WERI-Rb-1 (cell line): ENCODE measurements at regions not wholly inside any gene's neighbourhood (a gene's known extent, or its start where the extent isn't known, plus 50 kb on each side); places are given as distances from the start of the nearest gene placed in this dataset.
A peak's percentile ranks its signal among the peaks of the same experiment; 100 is the strongest.
"Not testable (repeated sequence)": the region's sequence is repeated elsewhere in the genome, so short reads cannot be mapped to it uniquely, and the experiment has no call there.

Experiments used
- DNase-seq: peaks from one replicate; pipeline ENCODE4 v3.0.0-alpha.2; 2020
- H3K27ac ChIP-seq: fragments of 250-450 bp; sonication (Bioruptor Pico); 2 replicates; pipeline ENCODE4 v1.5.1; 2020; ENCODE audit warnings: mild to moderate bottlenecking, moderate library complexity
- H3K27me3 ChIP-seq: fragments of 250-450 bp; sonication (Bioruptor Pico); 2 replicates; pipeline ENCODE4 v1.5.1; 2021; ENCODE audit warnings: mild to moderate bottlenecking, low read depth, moderate library complexity; ENCODE audit not compliant: insufficient read depth, severe bottlenecking
- H3K36me3 ChIP-seq: fragments of 250-450 bp; sonication (Bioruptor Pico); 2 replicates; pipeline ENCODE4 v1.5.1; 2020; ENCODE audit warnings: mild to moderate bottlenecking, moderate library complexity
- H3K4me3 ChIP-seq: 2 replicates; pipeline ENCODE4 v1.5.1; 2011; ENCODE audit warnings: low read depth, mild to moderate bottlenecking, control low read depth, low read length
- H3K9me3 ChIP-seq: fragments of 250-450 bp; sonication (Bioruptor Pico); 2 replicates; pipeline ENCODE4 v1.5.1; 2021; ENCODE audit warnings: mild to moderate bottlenecking, moderate library complexity; ENCODE audit not compliant: severe bottlenecking
- CTCF ChIP-seq: IDR thresholded peaks from 2 replicates; pipeline ENCODE4 v1.5.1; 2011; ENCODE audit warnings: low read depth, mild to moderate bottlenecking, control low read depth, inconsistent platforms, low read length

- Histone ChIP-seq H3K27me3 (no peaks in the 10 kb centered on the region), H3K27ac (no peak overlapping the region), H3K4me3 (no peak overlapping the region), H3K9me3 (peaks cover 3% of the 10 kb centered on the region), H3K36me3 (no peaks in the 10 kb centered on the region)
- no peak for TF ChIP-seq CTCF
- no peak for DNase-seq
Measured at GRCh38 chr13:91242652-91243051, 104.8 kb upstream of the MIR17HG start.

- no peak overlapping the region for H3K27ac ChIP-seq
- H3K9me3 ChIP-seq: no peaks in the 10 kb centered on the region
- no peaks in the 10 kb centered on the region for H3K27me3 ChIP-seq
- H3K4me3 ChIP-seq: no peak overlapping the region
- TF ChIP-seq CTCF: no peak
- H3K36me3 ChIP-seq: no peaks in the 10 kb centered on the region
- no peak for DNase-seq
Measured at GRCh38 chr13:91245288-91245687, 102.2 kb upstream of the MIR17HG start.

- no peak for DNase-seq
- TF ChIP-seq CTCF: 0 out of 2 replicates have a peak, but pooled peaks have one; percentile 4
Measured at GRCh38 chr13:91247768-91248167, 99.7 kb upstream of the MIR17HG start.

GRCh38 chr13:91248249-91248648, 99.2 kb upstream of the MIR17HG start:
- TF ChIP-seq CTCF: no peak
- Histone ChIP-seq H3K27me3 (no peaks in the 10 kb centered on the region), H3K36me3 (no peaks in the 10 kb centered on the region), H3K27ac (no peak overlapping the region), H3K4me3 (no peak overlapping the region), H3K9me3 (no peaks in the 10 kb centered on the region)
- DNase-seq: no peak

More at GRCh38 chr13:91247768-91248167, 99.7 kb upstream of the MIR17HG start:
- H3K4me3 ChIP-seq: no peak overlapping the region
- H3K27ac ChIP-seq: no peak overlapping the region
- H3K27me3 ChIP-seq: no peaks in the 10 kb centered on the region
- no peaks in the 10 kb centered on the region for H3K9me3 ChIP-seq
- no peaks in the 10 kb centered on the region for H3K36me3 ChIP-seq

GRCh38 chr13:91249370-91249769, 98.1 kb upstream of the MIR17HG start:
- no peak for DNase-seq
- no peak overlapping the region for H3K4me3 ChIP-seq
- H3K27me3 ChIP-seq: no peaks in the 10 kb centered on the region
- no peak overlapping the region for H3K27ac ChIP-seq
- TF ChIP-seq CTCF: no peak
- no peaks in the 10 kb centered on the region for H3K36me3 ChIP-seq
- H3K9me3 ChIP-seq: no peaks in the 10 kb centered on the region

- DNase-seq: no peak
- H3K27me3 ChIP-seq: no peaks in the 10 kb centered on the region
- no peak for TF ChIP-seq CTCF
Measured at GRCh38 chr13:91249861-91250260, 97.6 kb upstream of the MIR17HG start.

GRCh38 chr13:91251573-91251972, 95.9 kb upstream of the MIR17HG start:
- not testable (repeated sequence) for H3K9me3 ChIP-seq, H3K27ac ChIP-seq, H3K27me3 ChIP-seq, DNase-seq, H3K36me3 ChIP-seq, H3K4me3 ChIP-seq

More at GRCh38 chr13:91249861-91250260, 97.6 kb upstream of the MIR17HG start:
- H3K9me3 ChIP-seq: no peaks in the 10 kb centered on the region
- no peaks in the 10 kb centered on the region for H3K36me3 ChIP-seq
- no peak overlapping the region for H3K4me3 ChIP-seq
- no peak overlapping the region for H3K27ac ChIP-seq
